Bronchial epithelial cell (primary cell): ENCODE measurements at regions not wholly inside any gene's neighbourhood (a gene's known extent, or its start where the extent isn't known, plus 50 kb on each side); places are given as distances from the start of the nearest gene placed in this dataset.
A peak's percentile ranks its signal among the peaks of the same experiment; 100 is the strongest.
"Not testable (repeated sequence)": the region's sequence is repeated elsewhere in the genome, so short reads cannot be mapped to it uniquely, and the experiment has no call there.

Experiments used
- DNase-seq: peaks from one replicate; pipeline ENCODE4 v3.0.0-alpha.2; 2010; ENCODE audit warnings: low read depth
- FAIRE-seq: peaks from 2 replicates; lab custom pipeline; 2011; peaks lifted over from hg19 to GRCh38; lab: Jason Lieb, UNC
- H3K27me3 ChIP-seq: 2 replicates; pipeline ENCODE4 v1.5.1; 2011; ENCODE audit warnings: low read length; ENCODE audit not compliant: control insufficient read depth, insufficient read depth
- H3K36me3 ChIP-seq: 2 replicates; pipeline ENCODE4 v1.5.1; 2011; ENCODE audit warnings: low read length; ENCODE audit not compliant: control insufficient read depth, insufficient read depth
- H3K4me3 ChIP-seq: 2 replicates; pipeline ENCODE4 v1.5.1; 2011; ENCODE audit warnings: mild to moderate bottlenecking, low read depth, low read length, control low read depth
- CTCF ChIP-seq: IDR thresholded peaks from 2 replicates; pipeline ENCODE4 v1.5.1; 2011; ENCODE audit warnings: mild to moderate bottlenecking, moderate library complexity, low read length, control low read depth, inconsistent platforms; ENCODE audit not compliant: insufficient read depth, severe bottlenecking

- no peaks in the 10 kb centered on the region for H3K36me3 ChIP-seq
- peak; percentile 13 for FAIRE-seq
- peaks cover 9% of the 10 kb centered on the region for H3K27me3 ChIP-seq
Measured at GRCh38 chr3:184496933-184497332, 64.7 kb upstream of the EPHB3 start.

GRCh38 chr3:184497804-184498203 lies 63.8 kb upstream of the EPHB3 start:
- FAIRE-seq (no peak), DNase-seq (peak; percentile 16)
- Histone ChIP-seq H3K4me3 (no peak overlapping the region), H3K27me3 (peaks cover 5% of the 10 kb centered on the region), H3K36me3 (no peaks in the 10 kb centered on the region)
- no peak for TF ChIP-seq CTCF

More at GRCh38 chr3:184496933-184497332, 64.7 kb upstream of the EPHB3 start:
- no peak overlapping the region for H3K4me3 ChIP-seq
- no peak for TF ChIP-seq CTCF
- no peak for DNase-seq

GRCh38 chr3:184498986-184499606 lies 62.5 kb upstream of the EPHB3 start:
- no peak for TF ChIP-seq CTCF
- no peak overlapping the region for H3K4me3 ChIP-seq
- no peaks in the 10 kb centered on the region for H3K36me3 ChIP-seq
- FAIRE-seq (no peak), DNase-seq (no peak)
- H3K27me3 ChIP-seq, result peaks cover under 1% of the 10 kb centered on the region

GRCh38 chr3:184500344-184500923 lies 61.2 kb upstream of the EPHB3 start:
- Histone ChIP-seq H3K4me3 (no peak overlapping the region), H3K36me3 (no peaks in the 10 kb centered on the region), H3K27me3 (no peaks in the 10 kb centered on the region)
- no peak for DNase-seq
- FAIRE-seq, result no peak
- no peak for TF ChIP-seq CTCF

GRCh38 chr3:184502123-184502667 lies 59.4 kb upstream of the EPHB3 start:
- peaks cover 1% of the 10 kb centered on the region for H3K27me3 ChIP-seq
- no peak for FAIRE-seq
- H3K36me3 ChIP-seq, result no peaks in the 10 kb centered on the region
- no peak for TF ChIP-seq CTCF
- DNase-seq, result no peak
- no peak overlapping the region for H3K4me3 ChIP-seq

GRCh38 chr3:184502841-184503240 lies 58.7 kb upstream of the EPHB3 start:
- peak; percentile 84 for FAIRE-seq
- not testable (repeated sequence) for H3K4me3 ChIP-seq, DNase-seq, H3K36me3 ChIP-seq, H3K27me3 ChIP-seq
